ENCODE measurements at regions not wholly inside any gene's neighbourhood (a gene's known extent, or its start where the extent isn't known, plus 50 kb on each side); places are given as distances from the start of the nearest gene placed in this dataset.

DNA sequence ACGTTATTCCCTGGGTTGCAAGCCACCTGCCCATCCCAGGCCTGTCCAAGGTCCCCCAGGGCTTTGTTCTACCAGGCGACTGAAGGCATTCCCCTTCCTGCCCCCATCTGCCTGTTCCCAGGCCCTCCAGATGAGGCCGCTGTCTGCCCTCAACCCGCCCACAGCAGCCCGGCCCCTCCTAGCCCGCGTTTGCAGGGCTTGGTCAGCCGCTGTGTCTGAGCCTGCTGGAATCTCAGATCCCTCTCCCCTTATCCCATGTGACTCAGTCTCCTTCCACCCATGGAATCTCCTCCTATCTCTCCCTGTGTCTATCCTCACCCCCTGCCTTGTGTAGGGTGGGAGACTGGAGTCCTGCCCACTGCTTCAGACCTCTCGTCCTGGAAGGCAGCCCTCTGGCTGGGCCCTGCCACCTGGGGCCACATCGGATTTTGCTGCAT is 186.0 kb upstream of the TNRC6C start:
- H3K27me3 ChIP-seq (ENCODE audit: control insufficient read depth in 4 of 4, insufficient read depth in 4 of 4, low read length in 3 of 4), result no peaks in the 10 kb centered on the region
- TF ChIP-seq HNF4G (IDR thresholded peaks at IDR 0.05) (no peak), JUND (IDR thresholded peaks at IDR 0.05) (no peak), RAD21 (IDR thresholded peaks at IDR 0.05) (peak; percentile 78 to 88), NR2F2 (IDR thresholded peaks at IDR 0.05) (no peak), EGR1 (IDR thresholded peaks at IDR 0.05; ENCODE audit: low read depth in 2 of 2) (no peak), GABPA (IDR thresholded peaks at IDR 0.05 in 1 of 2, conservative IDR thresholded peaks at IDR 0.05 in 1 of 2) (no peak)
- TF ChIP-seq, protein P1, sequence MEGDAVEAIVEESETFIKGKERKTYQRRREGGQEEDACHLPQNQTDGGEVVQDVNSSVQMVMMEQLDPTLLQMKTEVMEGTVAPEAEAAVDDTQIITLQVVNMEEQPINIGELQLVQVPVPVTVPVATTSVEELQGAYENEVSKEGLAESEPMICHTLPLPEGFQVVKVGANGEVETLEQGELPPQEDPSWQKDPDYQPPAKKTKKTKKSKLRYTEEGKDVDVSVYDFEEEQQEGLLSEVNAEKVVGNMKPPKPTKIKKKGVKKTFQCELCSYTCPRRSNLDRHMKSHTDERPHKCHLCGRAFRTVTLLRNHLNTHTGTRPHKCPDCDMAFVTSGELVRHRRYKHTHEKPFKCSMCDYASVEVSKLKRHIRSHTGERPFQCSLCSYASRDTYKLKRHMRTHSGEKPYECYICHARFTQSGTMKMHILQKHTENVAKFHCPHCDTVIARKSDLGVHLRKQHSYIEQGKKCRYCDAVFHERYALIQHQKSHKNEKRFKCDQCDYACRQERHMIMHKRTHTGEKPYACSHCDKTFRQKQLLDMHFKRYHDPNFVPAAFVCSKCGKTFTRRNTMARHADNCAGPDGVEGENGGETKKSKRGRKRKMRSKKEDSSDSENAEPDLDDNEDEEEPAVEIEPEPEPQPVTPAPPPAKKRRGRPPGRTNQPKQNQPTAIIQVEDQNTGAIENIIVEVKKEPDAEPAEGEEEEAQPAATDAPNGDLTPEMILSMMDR (IDR thresholded peaks at IDR 0.05; ENCODE audit: low read depth, low read length, missing input control), result peak; percentile 62
- TF ChIP-seq, protein P2, sequence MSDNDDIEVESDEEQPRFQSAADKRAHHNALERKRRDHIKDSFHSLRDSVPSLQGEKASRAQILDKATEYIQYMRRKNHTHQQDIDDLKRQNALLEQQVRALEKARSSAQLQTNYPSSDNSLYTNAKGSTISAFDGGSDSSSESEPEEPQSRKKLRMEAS (IDR thresholded peaks at IDR 0.05), result no peak
- TF ChIP-seq, protein P3, sequence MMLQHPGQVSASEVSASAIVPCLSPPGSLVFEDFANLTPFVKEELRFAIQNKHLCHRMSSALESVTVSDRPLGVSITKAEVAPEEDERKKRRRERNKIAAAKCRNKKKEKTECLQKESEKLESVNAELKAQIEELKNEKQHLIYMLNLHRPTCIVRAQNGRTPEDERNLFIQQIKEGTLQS (IDR thresholded peaks at IDR 0.05), result no peak
- peak; percentile 53 for DNase-seq (ENCODE audit: low spot score)
- no peaks in the 10 kb centered on the region for H3K36me3 ChIP-seq (ENCODE audit: control insufficient read depth in 4 of 4, insufficient read depth in 3 of 4, low read depth in 1 of 4, low read length in 3 of 4)
- no peaks in the 10 kb centered on the region for H3K9me3 ChIP-seq (ENCODE audit: control insufficient read depth in 4 of 4, low read length in 3 of 4)
- H3K27ac ChIP-seq (ENCODE audit: low read depth in 1 of 2, low read length in 2 of 2), result no peak overlapping the region
- no peak overlapping the region for H3K9ac ChIP-seq (ENCODE audit: low read depth in 1 of 2, low read length in 2 of 2)
- H3K4me3 ChIP-seq (ENCODE audit: low read depth in 1 of 3, low read length in 3 of 3), result no peak overlapping the region
- 17% methylated on average over 10 of the region's 10 CpGs for WGBS
- no peaks in the 10 kb centered on the region for H3K4me1 ChIP-seq (ENCODE audit: control insufficient read depth in 4 of 4, insufficient read depth in 4 of 4, low read length in 3 of 4)

DNA sequence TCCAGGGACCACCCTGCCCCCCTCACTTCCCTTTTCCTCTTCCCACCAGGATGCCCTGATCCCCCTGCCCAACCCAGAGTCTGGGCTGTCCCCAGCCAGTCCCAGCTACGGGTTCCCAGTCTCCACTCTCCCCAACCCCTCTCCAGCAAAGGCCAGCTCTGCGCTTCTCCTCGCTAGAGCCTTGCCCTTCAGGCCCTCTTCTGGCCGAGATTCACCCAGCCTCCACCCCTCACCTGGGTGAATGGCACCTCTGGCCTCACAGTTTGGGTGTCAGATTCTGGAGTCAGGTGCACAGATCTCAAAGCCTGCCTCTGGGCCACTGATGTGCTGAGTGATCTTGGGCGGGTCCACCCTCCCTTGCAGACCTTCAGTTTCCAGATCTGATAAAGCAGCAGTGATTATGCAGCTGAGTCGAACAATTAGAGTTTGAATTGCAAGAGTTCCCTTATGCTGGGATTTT is 185.6 kb upstream of the TNRC6C start:
- Histone ChIP-seq H3K4me3 (ENCODE audit: low read depth in 1 of 3, low read length in 3 of 3) (no peak overlapping the region), H3K36me3 (ENCODE audit: control insufficient read depth in 4 of 4, insufficient read depth in 3 of 4, low read depth in 1 of 4, low read length in 3 of 4) (no peaks in the 10 kb centered on the region), H3K9ac (ENCODE audit: low read depth in 1 of 2, low read length in 2 of 2) (no peak overlapping the region), H3K27me3 (ENCODE audit: control insufficient read depth in 4 of 4, insufficient read depth in 4 of 4, low read length in 3 of 4) (no peaks in the 10 kb centered on the region), H3K27ac (ENCODE audit: low read depth in 1 of 2, low read length in 2 of 2) (no peak overlapping the region), H3K9me3 (ENCODE audit: control insufficient read depth in 4 of 4, low read length in 3 of 4) (no peaks in the 10 kb centered on the region), H3K4me1 (ENCODE audit: control insufficient read depth in 4 of 4, insufficient read depth in 4 of 4, low read length in 3 of 4) (no peaks in the 10 kb centered on the region)
- DNase-seq (ENCODE audit: low spot score), result no peak
- 59% methylated on average over 6 of the region's 6 CpGs for WGBS
- TF ChIP-seq JUND (IDR thresholded peaks at IDR 0.05), result no peak
- TF ChIP-seq, protein P3 (IDR thresholded peaks at IDR 0.05), result no peak
- TF ChIP-seq YY1 (IDR thresholded peaks at IDR 0.05), result no peak
- TF ChIP-seq FOXA2 (IDR thresholded peaks at IDR 0.05), result no peak
- TF ChIP-seq HNF4A (conservative IDR thresholded peaks at IDR 0.05), result no peak
- no peak for TF ChIP-seq TAF1 (conservative IDR thresholded peaks at IDR 0.05)
- no peak for TF ChIP-seq HNF4G (IDR thresholded peaks at IDR 0.05)
- TF ChIP-seq NR2F2 (IDR thresholded peaks at IDR 0.05), result no peak
- no peak for TF ChIP-seq FOXA1 (IDR thresholded peaks at IDR 0.05)
- TF ChIP-seq SP1 (IDR thresholded peaks at IDR 0.05), result no peak
- TF ChIP-seq, protein P1 (IDR thresholded peaks at IDR 0.05; ENCODE audit: low read depth, low read length, missing input control), result no peak
- TF ChIP-seq EGR1 (IDR thresholded peaks at IDR 0.05; ENCODE audit: low read depth in 2 of 2), result no peak
- TF ChIP-seq, protein P2 (IDR thresholded peaks at IDR 0.05), result no peak

Data from liver (tissue), 8 donors.